ENCODE measurements at regions not wholly inside any gene's neighbourhood (a gene's known extent, or its start where the extent isn't known, plus 50 kb on each side); places are given as distances from the start of the nearest gene placed in this dataset.
"Not testable (repeated sequence)": the region's sequence is repeated elsewhere in the genome, so short reads cannot be mapped to it uniquely, and the experiment has no call there.

GRCh38 chr4:85030156-85030555, 63.7 kb upstream of the WDFY3 start:
- no peaks in the 10 kb centered on the region for H3K79me2 ChIP-seq (ENCODE audit: insufficient read depth)
- H3K36me3 ChIP-seq (ENCODE audit: low read depth): no peaks in the 10 kb centered on the region
- H3K4me1 ChIP-seq (ENCODE audit: insufficient read depth): no peaks in the 10 kb centered on the region
- in situ Hi-C loops (cut with MboI): no loop called here
- no peak overlapping the region for H3K4me2 ChIP-seq (ENCODE audit: unreplicated experiment)
- 55 to 65% methylated on average over 3 of the region's 3 CpGs for WGBS, 2 experiments (ENCODE audit: low coverage in 1 of 2, low lambda C conversion rate in 2 of 2, missing lambda C conversion rate in 2 of 2)
- DNase-seq: no peak
- H4K20me1 ChIP-seq (ENCODE audit: insufficient read depth): no peaks in the 10 kb centered on the region
- no peak overlapping the region for H3K27ac ChIP-seq
- no peak overlapping the region for H3K4me3 ChIP-seq
- no peaks in the 10 kb centered on the region for H3K9me2 ChIP-seq (ENCODE audit: insufficient read depth)
- no peaks in the 10 kb centered on the region for H3K27me3 ChIP-seq (replicated peaks; ENCODE audit: insufficient read depth)
- H3K9ac ChIP-seq: no peak overlapping the region
- no peak overlapping the region for H2AFZ ChIP-seq
- TF ChIP-seq EZH2phosphoT487 (IDR thresholded peaks at IDR 0.05; ENCODE audit: insufficient read depth, low read depth) (no peak), EZH2 (IDR thresholded peaks at IDR 0.05; ENCODE audit: insufficient read depth, poor library complexity, severe bottlenecking) (no peak)
- H3F3A ChIP-seq (ENCODE audit: insufficient read depth): no peaks in the 10 kb centered on the region
- H3K9me3 ChIP-seq (ENCODE audit: low read depth): no peaks in the 10 kb centered on the region

DNA sequence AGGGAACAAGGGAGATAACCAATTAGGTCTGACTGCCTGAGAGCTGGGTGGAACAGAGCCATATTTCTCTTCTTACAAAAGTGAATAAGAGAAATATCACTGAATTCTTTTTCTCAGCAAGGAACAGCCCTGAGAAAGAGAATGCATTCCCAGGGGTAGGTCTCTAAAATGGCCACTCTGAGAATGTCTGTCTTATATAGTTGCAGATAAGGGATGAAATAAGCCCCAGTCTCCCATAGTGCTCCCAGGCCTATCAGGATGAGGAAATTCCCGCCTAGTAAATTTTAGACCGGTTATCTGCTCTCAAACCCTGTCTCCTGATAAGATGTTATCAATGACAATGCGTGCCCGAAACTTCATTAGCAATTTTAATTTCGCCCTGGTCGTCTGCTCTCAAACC, 67.3 kb upstream of the WDFY3 start:
- H3K4me3 ChIP-seq; H3K9ac ChIP-seq; H3K36me3 ChIP-seq (ENCODE audit: low read depth); in situ Hi-C loops (cut with MboI); H3K9me3 ChIP-seq (ENCODE audit: low read depth); H2AFZ ChIP-seq; H3K9me2 ChIP-seq (ENCODE audit: insufficient read depth); H3K4me1 ChIP-seq (ENCODE audit: insufficient read depth); DNase-seq; H3F3A ChIP-seq (ENCODE audit: insufficient read depth); H3K79me2 ChIP-seq (ENCODE audit: insufficient read depth); H3K4me2 ChIP-seq (ENCODE audit: unreplicated experiment); H3K27ac ChIP-seq; H3K27me3 ChIP-seq (replicated peaks; ENCODE audit: insufficient read depth); H4K20me1 ChIP-seq (ENCODE audit: insufficient read depth): not testable (repeated sequence)
- 81 to 82% methylated on average over 6 of the region's 6 CpGs for WGBS, 2 experiments (ENCODE audit: low coverage in 1 of 2, low lambda C conversion rate in 2 of 2, missing lambda C conversion rate in 2 of 2)

- Histone ChIP-seq H3K4me3 (no peak overlapping the region), H3K79me2 (ENCODE audit: insufficient read depth) (no peaks in the 10 kb centered on the region), H2AFZ (0 out of 2 replicates have a peak overlapping the region, but pooled peaks have one; percentile 12), H3K9me3 (ENCODE audit: low read depth) (no peaks in the 10 kb centered on the region), H3F3A (ENCODE audit: insufficient read depth) (peaks cover 10% of the 10 kb centered on the region; the same call in 1 of the 2 replicates), H4K20me1 (ENCODE audit: insufficient read depth) (no peaks in the 10 kb centered on the region), H3K27ac (peak overlapping the region; percentile 47), H3K36me3 (ENCODE audit: low read depth) (no peaks in the 10 kb centered on the region), H3K4me1 (ENCODE audit: insufficient read depth) (peaks cover 11% of the 10 kb centered on the region; the same call in 1 of the 2 replicates), H3K9ac (no peak overlapping the region), H3K9me2 (ENCODE audit: insufficient read depth) (no peaks in the 10 kb centered on the region), H3K27me3 (replicated peaks; ENCODE audit: insufficient read depth) (no peaks in the 10 kb centered on the region), H3K4me2 (ENCODE audit: unreplicated experiment) (no peak overlapping the region)
- in situ Hi-C loops (cut with MboI): no loop called here
- peak; percentile 65 for DNase-seq
- TF ChIP-seq EZH2 (IDR thresholded peaks at IDR 0.05; ENCODE audit: insufficient read depth, poor library complexity, severe bottlenecking) (no peak), EZH2phosphoT487 (IDR thresholded peaks at IDR 0.05; ENCODE audit: insufficient read depth, low read depth) (no peak)
- WGBS, 2 experiments (ENCODE audit: low coverage in 1 of 2, low lambda C conversion rate in 2 of 2, missing lambda C conversion rate in 2 of 2): 8 to 30% methylated on average over 1 of the region's 1 CpG
These were observed 73.0 kb upstream of the WDFY3 start for GRCh38 chr4:85039526-85039925.

GRCh38 chr4:85043812-85044496, 77.5 kb upstream of the WDFY3 start:
- H4K20me1 ChIP-seq (ENCODE audit: insufficient read depth); H3K9ac ChIP-seq; H3K9me2 ChIP-seq (ENCODE audit: insufficient read depth); in situ Hi-C loops (cut with MboI); H3K36me3 ChIP-seq (ENCODE audit: low read depth); H3K9me3 ChIP-seq (ENCODE audit: low read depth); H3K4me3 ChIP-seq; DNase-seq; H2AFZ ChIP-seq; H3K79me2 ChIP-seq (ENCODE audit: insufficient read depth); H3K27me3 ChIP-seq (replicated peaks; ENCODE audit: insufficient read depth); H3K27ac ChIP-seq; H3K4me2 ChIP-seq (ENCODE audit: unreplicated experiment): not testable (repeated sequence)
- Histone ChIP-seq H3F3A (ENCODE audit: insufficient read depth) (peaks cover 10% of the 10 kb centered on the region; the same call in 1 of the 2 replicates), H3K4me1 (ENCODE audit: insufficient read depth) (peaks cover 11% of the 10 kb centered on the region; the same call in 1 of the 2 replicates)
- WGBS, 2 experiments (ENCODE audit: low coverage in 1 of 2, low lambda C conversion rate in 2 of 2, missing lambda C conversion rate in 2 of 2): 72 to 80% methylated on average over 6 of the region's 6 CpGs

DNA sequence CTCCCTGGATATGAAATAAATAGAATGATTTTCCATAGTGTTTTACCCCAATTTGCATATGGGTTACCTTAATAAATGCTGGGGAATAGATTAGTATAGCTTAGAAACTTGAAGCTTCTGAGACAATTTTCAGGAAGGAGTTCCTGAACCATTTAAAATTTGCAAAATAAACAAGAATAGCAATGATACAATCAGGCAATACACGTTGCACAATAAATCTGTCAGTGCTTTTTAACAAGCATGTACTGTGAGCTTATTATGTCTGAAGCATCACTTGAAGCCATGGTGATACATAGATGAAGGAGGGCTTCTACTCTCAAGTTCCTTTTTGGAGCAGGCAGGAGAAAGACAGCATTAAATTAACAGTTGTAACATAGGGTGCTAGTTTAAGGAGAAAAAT, 84.2 kb upstream of the WDFY3 start:
- H2AFZ ChIP-seq: no peak overlapping the region
- no peak overlapping the region for H3K4me2 ChIP-seq (ENCODE audit: unreplicated experiment)
- H3K36me3 ChIP-seq (ENCODE audit: low read depth): no peaks in the 10 kb centered on the region
- no peak overlapping the region for H3K4me3 ChIP-seq
- 3 to 5% methylated on average over 1 of the region's 1 CpG for WGBS, 2 experiments (ENCODE audit: low coverage in 1 of 2, low lambda C conversion rate in 2 of 2, missing lambda C conversion rate in 2 of 2)
- DNase-seq: no peak
- no peaks in the 10 kb centered on the region for H3K79me2 ChIP-seq (ENCODE audit: insufficient read depth)
- no peak overlapping the region for H3K9ac ChIP-seq
- H3K27me3 ChIP-seq (replicated peaks; ENCODE audit: insufficient read depth): peaks cover 15% of the 10 kb centered on the region; the same call in 1 of the 2 replicates
- H3K9me3 ChIP-seq (ENCODE audit: low read depth): no peaks in the 10 kb centered on the region
- no peaks in the 10 kb centered on the region for H3K4me1 ChIP-seq (ENCODE audit: insufficient read depth)
- H4K20me1 ChIP-seq (ENCODE audit: insufficient read depth): no peaks in the 10 kb centered on the region
- no peak for TF ChIP-seq EZH2 (IDR thresholded peaks at IDR 0.05; ENCODE audit: insufficient read depth, poor library complexity, severe bottlenecking)
- H3K27ac ChIP-seq: no peak overlapping the region
- no peaks in the 10 kb centered on the region for H3K9me2 ChIP-seq (ENCODE audit: insufficient read depth)
- in situ Hi-C loops (cut with MboI): no loop called here
- H3F3A ChIP-seq (ENCODE audit: insufficient read depth): no peaks in the 10 kb centered on the region
